Chondrocyte (in vitro differentiated cells): ENCODE measurements at regions not wholly inside any gene's neighbourhood (a gene's known extent, or its start where the extent isn't known, plus 50 kb on each side); places are given as distances from the start of the nearest gene placed in this dataset.

Source experiments
- DNase-seq: peaks from one replicate; pipeline ENCODE4 v3.0.0; 2021; ENCODE audit warnings: mixed read lengths, low spot score
- H3K27ac Mint-ChIP-seq: one replicate; pipeline ENCODE4 v1.8.0; 2021; ENCODE audit warnings: mild to moderate bottlenecking, moderate library complexity, mixed read lengths; ENCODE audit not compliant: unreplicated experiment
- H3K27me3 Mint-ChIP-seq: 2 replicates; pipeline ENCODE4 v1.8.0; 2021; ENCODE audit warnings: low read depth, mixed read lengths
- H3K36me3 Mint-ChIP-seq: 2 replicates; pipeline ENCODE4 v1.8.0; 2021; ENCODE audit warnings: low read depth, mixed read lengths
- H3K4me1 Mint-ChIP-seq: 2 replicates; pipeline ENCODE4 v1.8.0; 2021; ENCODE audit warnings: low read depth, mild to moderate bottlenecking, mixed read lengths
- H3K4me3 Mint-ChIP-seq: one replicate; pipeline ENCODE4 v1.8.0; 2021; ENCODE audit warnings: mild to moderate bottlenecking, moderate library complexity, mixed read lengths; ENCODE audit not compliant: unreplicated experiment
- H3K9me3 Mint-ChIP-seq: 2 replicates; pipeline ENCODE4 v1.8.0; 2021; ENCODE audit warnings: low read depth, mixed read lengths
- CTCF ChIP-seq: fragments of 200-600 bp; sonication (generic); IDR thresholded peaks from 2 replicates; pipeline ENCODE4 v1.5.0; 2021; ENCODE audit warnings: antibody characterized with exemption, mild to moderate bottlenecking, moderate library complexity

GRCh38 chr9:13597427-13597826 is 317.9 kb upstream of the MPDZ start:
- Mint-ChIP-seq H3K9me3 (peaks cover 2% of the 10 kb centered on the region), H3K36me3 (no peaks in the 10 kb centered on the region), H3K4me1 (peaks cover 23% of the 10 kb centered on the region), H3K27me3 (no peaks in the 10 kb centered on the region), H3K4me3 (no peak overlapping the region), H3K27ac (no peak overlapping the region)
- no peak for DNase-seq
- no peak for TF ChIP-seq CTCF

GRCh38 chr9:13597004-13597403 is 317.5 kb upstream of the MPDZ start:
- Mint-ChIP-seq H3K36me3 (no peaks in the 10 kb centered on the region), H3K9me3 (no peaks in the 10 kb centered on the region), H3K4me1 (peaks cover 23% of the 10 kb centered on the region), H3K27me3 (no peaks in the 10 kb centered on the region), H3K4me3 (no peak overlapping the region), H3K27ac (no peak overlapping the region)
- no peak for DNase-seq
- peak; percentile 10 for TF ChIP-seq CTCF

- Mint-ChIP-seq H3K4me1 (peaks cover 23% of the 10 kb centered on the region), H3K4me3 (no peak overlapping the region), H3K27ac (no peak overlapping the region), H3K27me3 (no peaks in the 10 kb centered on the region), H3K36me3 (no peaks in the 10 kb centered on the region), H3K9me3 (no peaks in the 10 kb centered on the region)
- no peak for TF ChIP-seq CTCF
- DNase-seq, result no peak
Observed at GRCh38 chr9:13596383-13596970, 317.0 kb upstream of the MPDZ start.

GRCh38 chr9:13590996-13591395 is 311.5 kb upstream of the MPDZ start:
- Mint-ChIP-seq H3K27me3 (peaks cover 3% of the 10 kb centered on the region), H3K4me1 (no peaks in the 10 kb centered on the region)

GRCh38 chr9:13589034-13589737 is 309.7 kb upstream of the MPDZ start:
- Mint-ChIP-seq H3K9me3 (no peaks in the 10 kb centered on the region), H3K27me3 (peaks cover 3% of the 10 kb centered on the region), H3K27ac (no peak overlapping the region), H3K4me1 (no peaks in the 10 kb centered on the region), H3K4me3 (no peak overlapping the region), H3K36me3 (peaks cover 2% of the 10 kb centered on the region)
- DNase-seq, result no peak
- no peak for TF ChIP-seq CTCF

More at GRCh38 chr9:13590996-13591395, 311.5 kb upstream of the MPDZ start:
- TF ChIP-seq CTCF, result no peak
- Mint-ChIP-seq H3K27ac (no peak overlapping the region), H3K9me3 (no peaks in the 10 kb centered on the region), H3K36me3 (peaks cover 2% of the 10 kb centered on the region), H3K4me3 (no peak overlapping the region)
- no peak for DNase-seq
